ENCODE measurements at regions not wholly inside any gene's neighbourhood (a gene's known extent, or its start where the extent isn't known, plus 50 kb on each side); places are given as distances from the start of the nearest gene placed in this dataset.

- no peak for TF ChIP-seq PHF8 (IDR thresholded peaks at IDR 0.05; ENCODE audit: borderline replicate concordance, low read depth)
- TF ChIP-seq CTCF (IDR thresholded peaks at IDR 0.05), result no peak
- no peak for TF ChIP-seq REST (IDR thresholded peaks at IDR 0.05)
- TF ChIP-seq TP53 (CRISPR knock-in tag; IDR thresholded peaks at IDR 0.05), result no peak
- TF ChIP-seq ESRRA (IDR thresholded peaks at IDR 0.05; ENCODE audit: borderline replicate concordance, low read length), result no peak
- no peak for TF ChIP-seq HMGXB4 (CRISPR knock-in tag; IDR thresholded peaks at IDR 0.05; ENCODE audit: borderline replicate concordance)
- TF ChIP-seq SMC3 (IDR thresholded peaks at IDR 0.05), result no peak
These were observed 1359.7 kb upstream of the RAG2 start for GRCh38 chr11:37957717-37958116.
